CD4-positive, alpha-beta T cell treated with Interleukin-6 for 4 hours (primary cell): ENCODE measurements at regions not wholly inside any gene's neighbourhood (a gene's known extent, or its start where the extent isn't known, plus 50 kb on each side); places are given as distances from the start of the nearest gene placed in this dataset.

Experiments used
- DNase-seq: peaks from one replicate; pipeline ENCODE4 v3.0.0-alpha.2; 2020; ENCODE audit warnings: mixed read lengths

DNA sequence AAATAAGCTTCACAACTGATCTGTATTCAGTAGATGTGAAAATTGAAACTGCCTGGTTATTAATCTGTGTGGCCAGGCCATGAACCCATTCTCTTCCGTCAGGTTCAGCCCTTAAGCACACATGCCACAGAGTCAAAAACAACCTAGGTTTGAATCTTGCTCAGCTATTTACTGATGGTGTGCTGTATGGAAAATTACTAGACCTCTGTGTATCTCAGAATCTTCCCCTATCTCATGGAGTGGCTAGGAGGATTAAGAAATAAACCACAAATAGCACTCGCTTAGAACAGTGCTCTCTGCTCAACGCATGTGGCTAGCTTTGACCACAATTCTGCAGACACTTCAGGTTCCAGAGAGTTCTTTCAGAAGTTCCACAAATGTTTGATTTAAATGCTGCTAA lies 240.7 kb upstream of the PLEKHG7 start:
- no peak for DNase-seq

DNA sequence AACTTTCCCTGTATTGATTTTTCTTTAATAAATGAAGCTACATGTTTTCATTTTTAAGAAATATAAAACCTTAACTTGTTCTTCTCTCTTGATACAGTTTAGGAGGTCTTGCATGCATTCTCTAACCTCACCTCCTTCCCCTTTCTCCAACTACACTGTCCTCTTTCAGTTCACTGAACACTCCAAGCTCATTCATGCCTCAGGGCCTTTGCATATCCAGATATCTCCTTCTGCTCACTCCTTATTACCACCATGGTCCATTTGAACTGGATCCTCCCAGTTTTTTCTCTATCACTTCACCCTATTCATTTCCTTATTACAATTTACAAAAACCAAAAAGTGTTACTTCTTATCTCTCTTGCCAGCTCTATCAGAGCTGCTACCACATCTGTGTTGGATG lies 242.9 kb upstream of the PLEKHG7 start:
- no peak for DNase-seq

DNA sequence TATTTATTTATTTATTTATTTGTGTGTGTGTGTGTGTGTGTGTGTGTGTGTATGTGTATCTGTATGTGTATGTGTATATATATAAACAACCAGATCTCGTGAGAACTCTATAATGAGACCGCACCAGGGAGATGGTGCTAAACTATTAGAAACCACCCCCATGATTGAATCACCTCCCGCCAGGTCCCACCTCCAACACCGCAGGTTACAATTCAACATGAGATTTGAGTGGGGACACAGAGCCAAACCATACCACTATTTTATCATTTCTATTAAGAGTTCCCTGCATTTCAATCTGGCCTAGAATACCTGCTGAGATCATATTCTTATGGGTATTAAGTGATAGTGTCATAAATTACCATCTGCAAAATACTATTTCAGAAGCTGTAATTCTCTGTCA lies 243.8 kb upstream of the PLEKHG7 start:
- DNase-seq = no peak

DNA sequence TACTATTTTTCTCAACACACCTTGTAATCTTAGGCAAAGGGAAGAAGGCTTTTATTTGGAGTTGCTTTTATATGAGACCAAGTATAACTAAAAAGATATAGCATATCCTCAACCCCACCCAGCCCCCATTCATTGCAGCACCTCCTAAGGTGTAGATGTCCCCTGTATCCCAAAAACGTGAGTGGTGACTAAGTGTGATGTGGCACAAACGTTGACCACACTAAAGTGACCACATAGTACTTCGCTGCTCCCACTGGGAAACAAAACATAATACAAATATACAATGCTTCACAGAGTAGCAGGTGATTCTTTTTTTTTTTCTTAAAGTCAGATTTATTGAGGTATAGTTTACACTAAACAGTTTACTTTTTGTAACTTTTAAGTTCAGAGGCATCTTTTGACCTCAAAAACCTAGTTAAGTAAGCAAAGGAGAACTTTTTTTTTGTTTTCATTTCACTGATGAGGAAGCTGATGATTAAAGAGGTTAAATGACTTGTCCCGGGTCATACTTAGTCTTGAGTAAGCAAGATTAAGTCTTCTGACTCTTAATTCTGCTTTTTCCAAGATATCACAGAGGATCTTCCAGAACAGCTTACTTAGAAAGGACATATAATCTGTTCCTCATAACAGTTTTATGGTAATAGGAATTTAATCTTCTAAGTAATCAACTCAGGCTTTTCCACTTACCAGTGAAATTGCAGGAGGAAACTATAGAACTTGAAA lies 245.2 kb upstream of the PLEKHG7 start:
- no peak for DNase-seq

DNA sequence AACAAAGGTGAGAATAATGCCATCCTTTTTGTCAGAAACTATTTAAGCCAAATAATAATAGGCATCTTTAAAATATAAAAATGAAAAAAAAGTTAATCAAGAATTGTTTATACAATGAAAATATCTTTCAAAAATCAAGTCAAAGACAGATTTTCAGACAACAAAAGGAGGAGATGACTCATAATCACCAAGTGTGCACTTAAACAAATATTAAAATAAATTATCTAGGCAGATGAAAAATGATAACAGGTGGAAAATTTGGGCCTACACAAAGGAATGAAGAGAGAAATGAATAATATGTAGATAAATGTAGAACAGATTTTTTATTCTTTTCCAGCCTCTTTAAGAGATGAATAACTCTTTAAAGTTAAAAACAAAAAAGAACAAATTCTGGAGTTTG lies 250.0 kb upstream of the PLEKHG7 start:
- no peak for DNase-seq

DNA sequence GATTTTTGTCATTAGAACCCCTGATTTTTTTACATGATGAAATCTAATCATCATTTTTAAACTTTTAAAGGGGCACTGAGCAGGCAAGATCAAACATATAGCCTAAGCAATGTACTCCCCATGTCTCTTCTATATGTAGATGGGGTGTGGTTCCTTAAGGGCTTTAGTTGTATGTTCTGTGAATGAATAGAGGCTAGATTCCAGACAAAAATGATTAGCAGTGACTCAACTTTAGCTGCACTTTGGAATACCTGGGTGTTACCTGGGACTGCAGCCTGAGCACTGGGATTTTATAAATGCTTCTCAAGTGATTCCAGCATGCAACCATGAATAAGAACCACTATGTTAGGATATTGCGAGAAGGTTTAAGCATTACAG lies 256.7 kb upstream of the PLEKHG7 start:
- no peak for DNase-seq

DNA sequence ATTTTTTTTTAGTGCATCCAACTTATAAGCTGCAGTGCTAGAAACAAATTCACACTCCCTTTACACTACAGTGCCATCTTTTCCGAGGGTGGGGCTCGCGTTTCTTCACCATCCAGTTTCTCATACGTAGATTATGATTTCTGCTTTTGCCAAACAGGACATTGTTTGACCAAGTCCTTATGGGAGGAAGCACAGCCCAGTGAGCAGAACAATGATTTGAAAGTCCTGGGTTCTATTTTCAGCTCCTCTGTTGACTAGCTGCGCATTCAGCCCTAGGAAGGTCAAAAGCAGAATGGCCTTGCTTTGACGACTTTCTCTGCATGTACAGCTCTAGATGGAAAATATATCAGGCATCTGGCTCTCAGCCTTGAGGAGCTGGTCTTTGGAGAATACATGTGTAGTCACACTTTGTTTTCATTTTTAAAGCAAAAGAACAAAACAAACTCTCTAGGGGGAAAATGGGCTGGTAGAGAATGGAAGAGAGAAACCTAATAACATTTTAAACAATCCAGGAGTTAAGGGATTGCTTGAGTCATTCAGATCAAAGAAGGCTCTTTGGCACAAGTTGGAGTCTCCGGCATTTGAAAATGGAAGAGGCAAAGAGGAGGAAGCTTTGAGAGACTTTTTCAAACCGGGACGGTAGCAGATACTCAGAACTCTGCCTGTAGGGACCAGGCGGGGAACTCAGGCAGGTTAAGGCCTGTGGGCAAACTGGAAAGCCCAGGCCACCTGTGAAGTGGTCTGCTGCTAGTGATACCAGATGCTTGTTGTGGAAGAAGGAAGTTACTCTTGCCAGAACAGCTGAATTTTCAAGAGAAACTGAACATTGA lies 257.3 kb upstream of the PLEKHG7 start:
- no peak for DNase-seq

DNA sequence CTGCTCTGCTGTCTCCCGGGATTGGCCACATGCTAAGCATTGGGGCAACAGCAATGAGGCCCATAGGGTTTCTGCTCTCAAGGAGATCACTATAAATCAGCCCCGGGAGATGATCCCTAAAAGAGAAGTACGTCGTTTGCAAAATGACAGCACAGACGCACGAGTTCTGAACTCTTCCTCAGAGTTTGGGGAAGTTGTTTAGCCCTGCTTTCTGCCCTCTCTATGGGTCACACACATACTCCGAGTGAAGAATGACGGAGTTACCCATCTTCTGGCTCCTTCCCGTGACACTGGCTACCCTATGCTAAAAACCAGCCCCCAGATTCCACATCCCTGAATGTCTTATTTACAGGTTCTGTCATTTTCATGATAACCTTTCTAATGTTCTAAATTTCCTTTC lies 258.0 kb upstream of the PLEKHG7 start:
- DNase-seq = no peak

DNA sequence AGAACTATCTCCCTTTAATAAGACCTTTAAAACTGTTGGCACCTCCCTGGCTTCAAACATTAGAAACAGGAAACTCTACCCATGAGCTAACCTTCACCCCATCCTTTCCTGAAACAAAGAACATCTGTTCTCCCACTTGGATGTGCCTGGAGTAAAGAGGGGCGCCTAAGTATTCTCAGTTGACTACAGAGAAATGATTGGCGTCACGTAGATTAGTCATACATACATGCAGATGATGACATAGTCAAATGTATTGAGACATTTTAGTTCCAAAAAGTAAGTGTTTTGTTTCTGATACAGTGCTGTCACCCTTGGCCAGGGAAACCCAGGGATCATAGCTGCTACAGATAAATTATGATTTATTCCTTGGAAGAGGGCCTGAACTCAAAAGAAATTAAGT lies 260.0 kb upstream of the PLEKHG7 start:
- no peak for DNase-seq

DNA sequence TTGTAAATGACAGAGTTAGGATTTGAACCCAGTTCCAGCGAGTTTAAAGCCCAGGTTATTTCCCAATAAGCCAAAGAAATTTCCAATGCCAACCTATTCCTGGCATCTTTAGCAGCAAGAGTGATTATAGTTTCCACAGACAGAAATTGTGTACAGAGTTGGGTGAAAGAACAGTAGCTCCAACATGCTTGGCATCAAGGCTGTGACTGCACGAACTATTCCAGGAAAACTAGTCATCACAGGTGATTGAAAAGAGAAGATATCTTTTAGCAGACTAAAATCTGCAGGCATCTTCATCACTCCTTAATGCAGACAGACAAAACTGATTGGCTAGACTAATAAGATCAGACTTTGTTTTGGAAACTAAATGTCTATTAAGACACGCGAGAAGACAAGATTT lies 262.7 kb upstream of the PLEKHG7 start:
- no peak for DNase-seq

DNA sequence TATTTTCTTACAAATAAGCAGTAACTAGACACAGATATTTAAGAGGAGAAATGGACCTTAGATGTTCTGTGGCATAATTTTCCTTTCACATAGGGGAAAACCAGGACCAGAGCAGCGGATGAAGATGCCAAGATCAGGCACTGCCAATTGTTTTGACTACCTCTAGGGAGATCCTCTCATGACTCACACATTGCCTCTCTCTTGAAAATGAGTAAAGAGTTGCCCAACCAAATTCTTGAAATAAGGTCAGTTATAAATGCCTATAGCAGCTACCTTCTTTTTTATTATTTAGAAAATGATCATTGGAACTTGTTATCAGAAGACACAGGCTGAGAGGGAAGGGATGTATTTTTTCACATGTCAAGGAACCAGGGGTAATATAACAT lies 263.4 kb upstream of the PLEKHG7 start:
- DNase-seq = no peak

DNA sequence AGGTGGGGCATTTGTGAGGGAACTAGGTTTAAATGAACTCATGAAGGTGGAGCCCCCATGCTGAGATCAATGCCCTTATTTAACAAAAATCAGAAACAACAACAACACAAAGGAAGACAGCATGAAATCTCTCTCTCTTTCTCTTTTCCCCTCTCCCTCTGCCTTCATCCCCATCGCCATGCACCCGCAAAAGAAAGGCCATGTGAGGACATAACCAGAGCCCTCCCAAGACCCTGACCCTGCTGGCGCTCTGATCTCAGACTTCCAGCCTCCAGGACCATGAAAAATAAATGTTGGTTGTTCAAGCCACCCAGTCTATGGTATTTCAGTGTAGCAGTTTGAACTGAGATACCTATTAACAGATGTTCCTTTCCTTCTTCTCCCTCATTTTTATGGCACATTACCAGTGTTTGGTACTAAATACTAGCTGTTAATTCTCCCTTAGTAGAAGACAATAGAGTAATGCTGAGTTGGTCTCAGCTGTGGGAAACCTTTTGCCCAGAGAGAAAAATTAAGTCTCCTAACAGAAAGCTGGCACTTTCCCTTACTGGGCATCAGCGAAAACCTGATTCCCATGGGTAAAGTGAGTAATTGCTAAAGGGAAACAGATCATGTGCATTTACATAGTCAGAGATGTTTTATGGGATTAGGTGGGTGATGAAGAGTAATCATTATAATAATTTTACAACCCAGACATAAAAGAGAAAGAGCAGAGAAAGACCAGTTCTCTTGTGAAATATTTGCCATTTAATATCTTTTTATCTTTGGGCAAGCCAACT lies 264.0 kb upstream of the PLEKHG7 start:
- DNase-seq = no peak

DNA sequence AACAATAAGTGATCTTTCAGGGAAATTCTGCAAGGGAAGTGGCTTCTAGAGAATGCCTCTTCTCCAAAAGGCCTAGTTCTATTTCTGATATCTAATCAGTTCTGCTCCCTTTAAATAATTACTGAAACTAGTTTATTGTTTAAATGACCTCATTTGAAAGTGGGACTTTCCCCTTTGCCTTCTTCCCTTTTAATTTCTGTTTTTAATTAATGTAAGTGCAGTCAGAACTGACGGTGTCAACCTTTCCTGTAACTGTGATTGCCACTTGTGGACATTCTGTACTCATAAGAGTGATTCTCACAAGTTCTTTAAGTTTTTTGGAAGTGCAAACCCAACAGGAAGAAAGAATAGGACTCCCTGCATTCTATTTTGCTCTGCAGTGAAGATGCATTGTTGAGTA lies 265.3 kb upstream of the PLEKHG7 start:
- no peak for DNase-seq

DNA sequence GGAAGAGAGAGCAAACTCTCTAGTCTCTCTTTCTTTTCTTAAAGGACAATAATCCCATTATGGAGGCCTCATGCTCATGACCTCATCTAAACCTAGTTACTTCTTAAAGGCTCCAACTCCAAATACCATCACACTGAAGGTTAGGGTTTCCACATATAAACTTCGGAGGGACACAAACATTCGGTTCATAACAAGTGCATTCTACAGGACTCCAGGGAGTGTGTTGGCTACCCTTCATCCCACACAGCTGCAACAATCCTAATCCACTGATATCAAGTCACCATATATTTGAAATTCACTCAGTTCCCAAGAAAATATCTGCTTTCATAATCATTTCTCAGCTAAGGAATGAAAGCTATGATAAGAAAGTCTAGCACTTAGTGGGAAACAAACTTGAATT lies 265.9 kb upstream of the PLEKHG7 start:
- DNase-seq = no peak

DNA sequence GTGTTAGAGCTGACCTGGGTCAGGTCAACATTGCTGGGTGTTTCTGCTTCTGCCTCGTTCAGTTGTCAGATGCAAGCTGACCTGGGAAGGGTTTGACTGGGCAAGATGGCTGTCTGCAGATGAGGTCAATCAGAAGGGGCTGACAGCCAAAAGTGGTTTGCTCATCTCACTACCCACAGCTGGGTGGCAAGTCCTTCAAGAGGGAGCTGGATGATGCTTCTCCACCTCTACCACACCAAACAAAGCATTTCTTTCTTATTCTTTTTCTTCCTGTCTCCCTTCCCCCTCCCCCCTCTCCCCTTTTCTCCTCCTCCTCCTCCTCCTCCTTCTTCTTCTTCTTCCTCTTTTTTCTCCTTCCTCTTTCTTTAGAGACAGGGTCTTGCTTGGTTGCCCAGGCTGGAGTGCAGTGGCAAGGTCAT lies 268.2 kb upstream of the PLEKHG7 start:
- no peak for DNase-seq

DNA sequence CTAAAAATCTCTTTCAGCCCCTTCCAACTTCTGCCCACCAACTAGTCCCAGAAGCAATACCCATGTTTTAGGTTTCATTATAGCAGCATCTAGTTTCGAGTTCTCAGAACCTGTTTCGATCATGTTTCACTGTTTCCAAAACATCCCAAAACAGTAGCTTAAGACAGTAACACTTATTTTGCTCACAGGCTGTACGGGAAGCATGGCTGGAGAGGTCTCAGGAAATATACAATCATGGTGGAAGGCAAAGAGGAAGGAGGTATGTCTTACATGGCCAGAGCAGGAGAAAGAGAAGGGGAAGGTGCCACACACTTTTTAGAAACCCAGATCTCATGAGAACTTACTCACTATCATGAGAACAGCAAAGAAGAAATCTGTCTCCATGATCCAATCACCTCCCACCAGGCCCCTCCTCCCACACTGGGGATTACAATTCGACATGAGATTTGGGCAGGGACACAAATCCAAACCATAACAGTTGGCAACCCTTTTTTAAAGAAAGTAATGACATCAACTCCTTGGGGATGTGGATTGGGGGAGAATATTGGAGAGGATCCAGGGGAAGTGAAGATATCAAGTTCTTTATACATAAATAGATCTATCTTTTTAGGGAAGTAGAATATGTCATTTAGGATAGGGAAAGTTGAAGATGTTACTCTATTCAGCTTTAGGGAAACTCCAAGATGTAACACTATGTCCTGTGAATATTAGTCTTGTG lies 269.9 kb upstream of the PLEKHG7 start:
- no peak for DNase-seq

DNA sequence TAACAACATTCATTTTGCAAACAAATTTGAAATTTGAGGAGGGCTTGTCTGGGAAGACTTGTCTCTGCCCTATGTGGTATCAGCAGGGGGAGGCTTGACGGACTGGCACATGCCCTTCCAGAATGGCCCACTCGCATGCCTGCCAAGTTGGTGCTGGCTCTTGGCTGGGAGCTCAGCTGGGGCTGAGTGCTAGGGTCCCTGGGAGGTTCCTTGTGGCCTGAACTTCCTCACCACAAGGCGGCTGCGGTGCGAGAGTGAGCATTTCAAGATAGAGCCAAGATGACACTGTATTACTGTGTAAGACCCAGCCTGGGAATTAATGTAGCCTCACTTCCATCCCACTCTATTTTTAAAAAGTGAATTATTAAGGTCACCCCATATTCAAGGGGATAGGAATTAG lies 271.6 kb upstream of the PLEKHG7 start:
- DNase-seq = peak; percentile 45

DNA sequence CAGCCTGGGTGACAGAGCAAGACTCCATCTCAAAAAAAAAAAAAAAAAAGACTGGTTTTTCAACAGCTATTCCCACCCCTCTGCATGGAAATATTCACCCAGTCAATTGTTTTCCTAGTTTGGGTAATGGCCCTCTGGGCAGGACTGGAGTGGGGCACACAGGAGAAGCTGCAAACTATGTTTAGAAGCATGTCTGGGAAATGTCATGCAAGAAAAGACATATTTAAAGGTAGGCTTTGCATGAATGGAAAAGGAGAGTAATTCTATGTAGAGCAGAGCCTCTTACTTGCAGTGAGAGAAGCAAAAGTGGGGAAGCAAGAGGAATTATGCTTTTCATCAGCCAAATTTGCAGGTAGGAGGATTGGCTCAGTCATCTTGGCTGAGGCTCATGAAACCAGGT lies 276.5 kb upstream of the PLEKHG7 start:
- no peak for DNase-seq

DNA sequence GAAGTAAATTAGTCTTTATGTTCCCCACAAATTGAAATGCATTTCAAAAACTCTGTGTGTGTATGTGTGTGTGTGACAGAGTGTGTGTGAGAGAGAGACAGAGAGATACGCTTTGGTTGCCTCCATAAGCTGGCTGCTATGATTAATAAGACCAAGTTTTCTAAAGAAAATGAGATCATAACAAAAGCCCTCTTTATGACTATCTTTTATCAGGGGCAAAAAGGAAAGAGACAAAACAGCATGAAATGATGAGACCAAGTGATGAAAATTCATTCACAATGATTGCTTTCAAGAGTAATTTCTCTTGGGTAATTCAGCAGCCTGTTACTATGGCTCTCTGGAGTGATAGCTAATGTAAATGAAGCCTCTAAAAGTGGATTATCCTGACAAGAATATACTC lies 277.6 kb upstream of the PLEKHG7 start:
- DNase-seq = no peak

DNA sequence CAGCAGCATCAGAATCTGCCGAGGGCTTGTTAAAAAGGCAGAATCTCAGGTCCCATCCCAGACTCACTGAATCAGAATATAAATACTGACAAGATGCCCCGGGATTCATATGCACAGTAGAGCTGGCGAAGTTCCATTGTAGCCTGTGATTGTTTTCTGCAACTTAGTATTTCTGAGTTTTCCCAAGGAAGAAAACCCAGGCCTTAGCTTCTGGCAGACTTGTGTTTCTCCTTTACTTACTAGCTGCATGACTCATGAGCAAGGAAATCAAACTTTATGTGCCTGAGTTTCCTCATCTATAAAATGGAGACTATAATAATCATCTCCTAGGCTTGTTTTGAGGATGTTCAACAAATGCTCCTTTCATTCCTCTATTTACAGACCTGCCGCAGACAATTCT lies 278.5 kb upstream of the PLEKHG7 start:
- DNase-seq = no peak

DNA sequence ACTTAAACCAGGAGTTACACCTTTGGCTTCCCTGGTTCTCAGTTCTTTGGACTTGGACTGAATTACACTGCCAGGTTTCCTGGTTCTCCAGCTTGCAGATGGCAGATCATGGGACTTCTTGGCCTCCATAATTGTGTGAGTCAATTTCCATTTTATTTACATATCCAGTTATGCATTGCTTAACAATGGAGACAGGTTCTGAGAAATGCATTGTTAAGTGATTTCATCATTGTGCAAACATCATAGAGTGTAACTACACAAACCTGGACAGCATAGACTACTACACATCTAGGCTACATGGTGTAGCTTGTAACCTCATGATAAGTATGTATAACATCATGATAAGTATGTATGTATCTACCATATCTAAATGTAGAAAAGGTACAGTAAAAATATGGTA lies 276.1 kb upstream of the BTG1 start:
- no peak for DNase-seq

DNA sequence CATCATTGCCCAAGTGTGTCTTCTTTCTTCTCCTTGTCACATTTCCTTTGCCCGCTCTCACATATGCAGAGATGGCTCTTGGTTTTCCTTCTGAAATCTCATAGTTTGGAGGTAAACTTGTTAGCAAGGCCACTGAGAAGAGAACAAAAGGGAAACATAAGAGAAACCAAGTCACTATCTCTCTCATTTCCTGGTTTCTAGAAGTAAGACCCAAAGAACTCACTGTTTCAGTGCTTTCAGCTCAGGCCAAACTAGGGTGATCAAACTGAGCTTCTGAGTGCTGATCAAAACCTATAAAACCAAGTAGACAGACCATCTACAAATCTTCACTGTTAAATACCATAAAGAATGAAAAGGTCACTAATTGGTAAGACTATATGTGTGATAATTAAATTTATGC lies 275.4 kb upstream of the BTG1 start:
- DNase-seq = no peak

DNA sequence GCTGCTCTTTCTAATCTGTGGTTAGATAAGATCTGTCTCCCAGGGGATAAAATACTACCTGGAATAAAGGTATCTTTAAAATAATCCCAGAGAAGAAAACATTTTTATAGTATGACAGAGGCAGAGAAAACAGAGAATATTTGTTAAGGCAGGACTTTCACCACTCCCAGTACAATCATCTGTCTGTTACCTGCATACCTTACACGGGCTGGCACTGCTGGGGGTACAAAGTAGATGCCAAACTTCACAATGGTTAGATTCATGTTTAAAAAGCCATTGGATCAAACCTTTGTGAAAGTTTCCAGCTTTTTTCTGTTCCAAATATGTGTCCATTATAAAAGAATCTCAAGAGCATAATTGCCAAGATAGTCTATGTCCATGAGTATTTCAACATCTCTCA lies 273.6 kb upstream of the BTG1 start:
- no peak for DNase-seq
